GM10248 (cell line): ENCODE measurements at regions not wholly inside any gene's neighbourhood (a gene's known extent, or its start where the extent isn't known, plus 50 kb on each side); places are given as distances from the start of the nearest gene placed in this dataset.
"Not testable (repeated sequence)": the region's sequence is repeated elsewhere in the genome, so short reads cannot be mapped to it uniquely, and the experiment has no call there.

Source experiments
- CTCF ChIA-PET: fragments of 300-600 bp; sonication (Branson Sonifier 250); formaldehyde crosslinking; extraction: SDS; loops from one replicate; lab custom pipeline; 2021; ENCODE audit warnings: antibody characterized with exemption; lab: Yijun Ruan, JAX
- POLR2A ChIA-PET: fragments of 350-650 bp; sonication (Branson Sonifier 250); formaldehyde crosslinking; extraction: SDS; loops from one replicate; lab custom pipeline; 2020; ENCODE audit warnings: antibody characterized with exemption; lab: Yijun Ruan, JAX
- DNase-seq: peaks from one replicate; pipeline ENCODE4 v3.0.0; 2012; ENCODE audit errors: extremely low spot score
- CTCF ChIP-seq: IDR thresholded peaks from 2 replicates; pipeline ENCODE4 v1.5.1; 2012; ENCODE audit warnings: mild to moderate bottlenecking, low read depth; ENCODE audit errors: extremely low read depth, missing control alignments, control extremely low read depth

GRCh38 chr2:118371515-118371914 is 283.2 kb downstream of the INSIG2 start:
- CTCF ChIA-PET, result no interaction called here
- no peak for DNase-seq
- POLR2A ChIA-PET, result no interaction called here
- peak; percentile 40 for TF ChIP-seq CTCF

GRCh38 chr2:118369521-118369920 is 281.2 kb downstream of the INSIG2 start:
- DNase-seq, POLR2A ChIA-PET: not testable (repeated sequence)

GRCh38 chr2:118363604-118364003 is 275.3 kb downstream of the INSIG2 start:
- no peak for DNase-seq
- ChIA-PET CTCF (no interaction called here), POLR2A (no interaction called here)
- TF ChIP-seq CTCF, result no peak

More at GRCh38 chr2:118369521-118369920, 281.2 kb downstream of the INSIG2 start:
- CTCF ChIA-PET, result interaction anchor here (1.1 kb wide), 1 partner anchor 8 kb away, joined by 3 read pairs; no protein-coding TSS in a partner anchor

GRCh38 chr2:118356051-118356450 is 267.8 kb downstream of the INSIG2 start:
- no peak for TF ChIP-seq CTCF
- CTCF ChIA-PET, result interaction anchor here (0.7 kb wide), 1 partner anchor 160 kb away, joined by 3 read pairs; no protein-coding TSS in a partner anchor
- DNase-seq, result no peak
- POLR2A ChIA-PET, result no interaction called here

- ChIA-PET POLR2A (no interaction called here), CTCF (no interaction called here)
- DNase-seq, result no peak
- no peak for TF ChIP-seq CTCF
Measured at GRCh38 chr2:118351796-118352195, 263.5 kb downstream of the INSIG2 start.

- ChIA-PET POLR2A (interaction anchor here (0.8 kb wide), 1 partner anchor 21 kb away, joined by 3 read pairs; no protein-coding TSS in a partner anchor), CTCF (interaction anchor here (1.0 kb wide), 1 partner anchor 34 kb away, joined by 3 read pairs; no protein-coding TSS in a partner anchor)
- TF ChIP-seq CTCF, result no peak
Measured at GRCh38 chr2:118350621-118351020, 262.4 kb downstream of the INSIG2 start.

GRCh38 chr2:118349365-118349764 is 261.1 kb downstream of the INSIG2 start:
- CTCF ChIA-PET, result no interaction called here

More at GRCh38 chr2:118350621-118351020, 262.4 kb downstream of the INSIG2 start:
- no peak for DNase-seq

More at GRCh38 chr2:118349365-118349764, 261.1 kb downstream of the INSIG2 start:
- no peak for TF ChIP-seq CTCF
- no peak for DNase-seq
- POLR2A ChIA-PET, result no interaction called here
